ENCODE measurements at regions not wholly inside any gene's neighbourhood (a gene's known extent, or its start where the extent isn't known, plus 50 kb on each side); places are given as distances from the start of the nearest gene placed in this dataset.
"Not testable (repeated sequence)": the region's sequence is repeated elsewhere in the genome, so short reads cannot be mapped to it uniquely, and the experiment has no call there.

GRCh38 chr16:16937576-16937975 is 533.2 kb downstream of the XYLT1 start:
- DNase-seq (ENCODE audit: low read depth, low spot score), result no peak

GRCh38 chr16:16938009-16938408 is 532.8 kb downstream of the XYLT1 start:
- no peak for DNase-seq (ENCODE audit: low read depth, low spot score)

DNA sequence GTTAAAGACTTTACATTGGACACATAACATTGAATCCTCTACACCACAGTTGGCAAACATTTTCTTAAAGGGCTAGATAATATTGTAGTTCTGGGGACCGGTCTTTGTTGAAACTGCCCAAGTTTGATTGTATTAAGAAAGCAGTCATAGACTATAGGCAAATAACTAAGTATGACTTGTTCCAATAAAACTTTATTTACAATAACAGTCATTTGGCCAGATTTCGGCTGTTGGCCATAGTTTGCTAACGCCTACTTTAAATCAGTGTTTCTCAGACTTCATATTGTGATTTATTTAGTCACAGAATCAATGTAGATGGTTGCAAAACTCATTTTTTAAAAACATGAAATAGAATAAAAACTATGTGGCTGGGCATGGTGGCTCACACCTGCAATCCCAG is 531.8 kb downstream of the XYLT1 start:
- DNase-seq (ENCODE audit: low read depth, low spot score), result no peak

DNA sequence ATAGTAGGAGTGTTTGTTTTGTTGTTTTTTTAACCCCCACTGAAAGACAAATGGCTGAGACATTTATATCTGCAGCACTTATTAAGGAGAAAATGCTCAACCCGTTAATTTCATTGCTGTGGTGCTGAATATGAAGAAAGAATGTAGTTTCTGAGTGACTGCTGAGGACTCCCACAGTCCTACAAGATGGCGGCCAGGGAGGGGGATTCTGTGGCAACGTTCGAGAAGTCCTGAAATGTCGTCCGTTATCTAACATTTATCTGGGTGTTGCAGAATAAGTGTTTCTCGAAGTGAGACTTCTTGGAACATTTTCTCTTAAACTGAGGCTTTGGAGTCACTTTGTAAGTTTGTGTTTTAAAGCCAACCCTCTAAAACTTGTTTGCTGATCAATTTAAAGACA is 530.4 kb downstream of the XYLT1 start:
- DNase-seq (ENCODE audit: low read depth, low spot score), result no peak

DNA sequence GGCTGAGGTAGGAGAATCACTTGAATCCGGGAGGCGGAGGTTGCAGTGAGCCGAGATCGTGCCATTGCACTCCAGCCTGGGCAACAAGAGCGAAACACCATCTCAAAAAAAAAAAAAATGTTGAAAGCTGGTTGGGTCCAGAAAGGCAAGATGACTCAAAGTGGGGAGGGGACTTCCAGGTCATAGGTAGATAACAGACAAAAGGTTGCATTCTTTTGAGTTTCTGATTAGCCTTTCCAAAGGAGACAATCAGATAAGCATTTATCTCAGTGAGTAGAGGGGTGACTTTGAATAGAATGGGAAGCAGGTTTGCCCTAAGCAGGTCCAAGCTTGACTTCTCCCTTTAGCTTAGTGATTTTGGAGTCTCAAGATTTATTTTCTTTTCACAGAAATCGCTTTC is 527.9 kb downstream of the XYLT1 start:
- DNase-seq (ENCODE audit: low read depth, low spot score), result not testable (repeated sequence)

DNA sequence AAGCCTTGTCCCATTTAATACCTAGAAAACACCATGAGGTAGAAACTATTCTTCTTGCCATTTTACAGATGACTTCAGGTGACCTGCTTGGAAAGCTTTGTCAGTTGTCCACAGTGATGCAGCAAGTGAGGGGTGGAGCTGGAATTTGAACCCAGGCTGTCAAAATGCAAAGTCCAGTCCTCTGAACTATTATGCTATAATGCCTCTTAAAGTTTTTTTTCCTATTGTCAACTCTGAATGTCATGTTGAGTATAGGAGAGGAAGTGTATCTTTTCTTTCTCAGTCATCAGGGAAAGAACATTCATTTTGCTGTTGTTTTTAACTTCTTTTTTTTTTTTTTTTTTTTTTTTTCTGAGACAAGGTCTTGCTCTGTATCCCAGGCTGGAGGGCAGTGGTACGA is 525.6 kb downstream of the XYLT1 start:
- DNase-seq (ENCODE audit: low read depth, low spot score), result no peak

GRCh38 chr16:16956376-16956775 is 514.4 kb downstream of the XYLT1 start:
- DNase-seq (ENCODE audit: low read depth, low spot score), result no peak

DNA sequence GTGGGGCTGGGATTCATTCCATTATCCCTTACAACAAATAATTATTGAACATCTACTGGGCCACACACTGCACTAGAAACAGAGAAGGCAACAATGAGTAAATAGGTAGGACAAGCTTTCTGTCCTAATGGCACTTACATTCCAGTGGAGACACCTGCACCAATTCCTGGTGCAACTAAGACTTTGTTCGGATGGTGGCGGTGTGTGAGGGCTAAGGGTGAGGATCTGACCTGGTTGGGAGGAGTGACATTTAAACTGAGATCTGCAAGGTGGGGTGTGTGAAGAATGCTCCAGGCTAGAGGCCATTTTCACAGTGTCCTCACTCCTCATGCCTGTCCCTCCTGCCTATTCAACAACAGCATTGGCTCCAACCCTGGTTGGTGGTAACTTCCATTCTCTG is 510.0 kb downstream of the XYLT1 start:
- DNase-seq (ENCODE audit: low read depth, low spot score), result no peak

- DNase-seq (ENCODE audit: low read depth, low spot score), result no peak
These were observed 504.3 kb downstream of the XYLT1 start for GRCh38 chr16:16966439-16966838.

DNA sequence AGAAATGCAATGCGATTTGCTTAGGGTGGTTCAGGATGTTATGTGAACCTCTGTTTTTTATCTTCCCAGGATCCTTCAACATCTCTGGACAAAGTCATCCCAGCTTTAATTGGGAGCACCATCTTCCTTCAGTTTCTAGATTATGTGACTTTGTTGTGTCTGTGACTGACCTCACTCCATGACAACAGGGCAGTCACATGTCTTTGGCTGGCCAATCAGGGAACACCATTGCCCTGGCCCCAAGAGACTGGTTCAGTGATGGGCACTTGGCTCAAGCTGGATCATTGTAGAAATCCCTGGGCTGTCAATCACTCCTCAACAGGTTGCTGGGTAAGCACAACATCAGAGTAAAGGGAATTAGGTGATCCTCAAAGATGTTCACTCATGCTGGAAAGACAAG is 499.7 kb downstream of the XYLT1 start:
- DNase-seq (ENCODE audit: low read depth, low spot score), result no peak

DNA sequence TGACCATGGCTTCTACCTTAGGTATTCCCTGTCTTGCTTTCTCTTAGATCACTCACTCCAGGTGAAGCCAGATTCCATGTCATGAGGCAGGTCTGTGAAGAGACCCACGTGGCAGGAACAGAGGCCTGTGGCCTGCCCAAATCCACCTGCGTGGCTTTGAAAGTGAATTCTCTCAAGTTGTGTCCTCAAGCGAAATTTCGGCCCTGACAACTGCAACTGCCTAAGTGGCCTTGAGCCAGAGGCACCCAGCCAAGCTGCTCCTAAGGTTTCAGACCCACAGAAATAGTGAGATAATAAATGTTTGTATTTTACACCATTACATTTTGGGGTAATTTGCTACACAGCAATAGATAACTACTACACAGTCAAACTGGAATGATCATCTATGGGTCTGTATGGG is 497.9 kb downstream of the XYLT1 start:
- no peak for DNase-seq (ENCODE audit: low read depth, low spot score)

- no peak for DNase-seq (ENCODE audit: low read depth, low spot score)
These were observed 496.8 kb downstream of the XYLT1 start for GRCh38 chr16:16973707-16974591.

- DNase-seq (ENCODE audit: low read depth, low spot score), result no peak
These were observed 488.1 kb downstream of the XYLT1 start for GRCh38 chr16:16982614-16983013.

DNA sequence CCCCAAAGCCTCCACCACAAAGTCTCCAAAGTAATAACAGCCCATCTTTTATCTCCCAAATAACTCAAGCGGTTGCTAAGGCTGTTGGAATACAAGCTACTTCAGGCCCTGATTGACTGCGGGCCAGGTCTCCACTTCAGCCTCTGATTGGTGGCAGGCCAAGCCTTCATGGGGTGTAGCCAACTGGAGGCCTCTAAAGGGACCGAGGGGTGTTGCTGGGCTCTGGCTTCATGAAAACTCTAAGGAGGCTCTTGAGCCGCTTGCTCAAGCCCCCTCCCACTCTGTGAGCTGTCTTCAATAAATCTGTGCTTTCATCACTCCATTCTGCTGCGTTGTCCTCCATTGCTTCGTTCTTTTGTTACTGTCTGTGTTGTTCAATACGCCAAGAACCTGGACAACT is 487.2 kb downstream of the XYLT1 start:
- no peak for DNase-seq (ENCODE audit: low read depth, low spot score)

- DNase-seq (ENCODE audit: low read depth, low spot score), result not testable (repeated sequence)
These were observed 486.7 kb downstream of the XYLT1 start for GRCh38 chr16:16984091-16984490.

DNA sequence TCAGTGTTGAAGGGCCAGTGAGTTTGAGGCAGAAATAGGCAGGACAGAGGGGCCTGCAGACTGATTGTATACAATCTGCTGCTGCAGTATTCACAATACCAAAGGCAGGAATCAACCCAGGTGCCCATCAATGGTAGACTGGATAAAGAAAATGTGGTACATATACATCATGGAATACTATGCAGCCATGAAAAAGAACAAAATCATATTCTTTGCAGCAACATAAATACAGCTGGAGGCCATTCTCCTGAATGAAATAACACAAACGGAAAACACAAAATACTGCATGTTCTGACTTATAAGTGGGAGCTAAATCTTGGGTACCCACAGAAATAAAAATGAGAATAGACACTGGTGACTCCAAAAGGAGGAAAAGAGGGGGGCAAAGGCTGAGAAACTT is 485.1 kb downstream of the XYLT1 start:
- no peak for DNase-seq (ENCODE audit: low read depth, low spot score)

DNA sequence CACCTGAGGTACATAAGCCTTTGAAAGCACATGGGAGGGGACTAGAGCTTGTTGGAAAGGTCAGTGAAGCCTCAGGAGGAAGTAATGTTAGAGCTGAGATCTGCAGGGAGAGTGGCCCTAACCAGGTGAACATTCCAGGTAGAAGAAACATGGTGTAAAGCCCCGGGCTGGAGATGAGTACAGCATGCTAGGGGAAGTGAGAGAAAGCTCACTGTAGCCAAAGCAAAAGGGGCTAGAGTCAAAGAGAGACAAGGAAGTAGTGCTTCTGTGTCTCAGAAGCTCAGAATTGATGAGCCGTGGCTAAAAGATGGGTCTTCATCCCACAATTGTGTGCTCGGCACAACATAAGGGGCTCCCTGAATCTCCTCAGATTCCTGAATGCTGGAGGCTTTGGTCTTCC is 481.8 kb downstream of the XYLT1 start:
- no peak for DNase-seq (ENCODE audit: low read depth, low spot score)

GRCh38 chr16:16989368-16989767 is 481.4 kb downstream of the XYLT1 start:
- DNase-seq (ENCODE audit: low read depth, low spot score), result no peak

GRCh38 chr16:16991711-16992110 is 479.0 kb downstream of the XYLT1 start:
- no peak for DNase-seq (ENCODE audit: low read depth, low spot score)

DNA sequence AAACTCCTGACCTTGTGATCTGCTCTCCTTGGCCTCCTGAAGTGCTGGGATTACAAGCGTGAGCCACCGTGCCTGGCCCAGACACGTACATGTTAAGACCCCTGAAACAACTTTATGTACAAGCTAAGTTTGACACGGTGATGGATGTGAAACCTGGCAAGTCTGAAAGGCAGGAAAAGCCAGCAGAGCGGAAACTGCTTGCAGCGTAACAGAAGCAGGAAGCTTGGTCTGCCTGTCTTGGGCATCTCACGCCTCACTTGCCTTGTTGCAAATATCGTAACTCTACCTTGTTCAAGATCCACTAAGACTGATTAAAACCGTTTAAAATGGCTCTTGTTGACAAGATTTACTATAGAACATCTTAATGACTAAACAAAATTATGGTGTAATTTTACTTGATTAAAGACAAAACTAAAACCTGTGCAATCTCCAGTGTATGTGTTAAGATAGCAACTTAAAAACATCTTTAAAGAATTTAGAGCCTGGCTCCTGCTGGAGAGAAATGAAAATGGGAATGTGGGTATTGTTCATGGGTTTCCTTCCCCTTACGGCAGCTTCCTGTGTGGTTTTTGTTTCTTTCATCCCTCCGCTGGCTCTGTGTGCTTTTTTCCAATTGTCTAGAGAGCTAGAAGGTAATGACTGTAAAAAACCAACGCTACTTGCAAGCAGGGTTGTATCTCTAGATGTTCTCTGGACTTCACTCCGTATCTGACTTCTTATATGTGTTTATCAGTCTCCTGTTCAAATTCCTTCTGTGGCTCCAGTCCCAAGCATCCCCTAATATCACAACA is 477.6 kb downstream of the XYLT1 start:
- no peak for DNase-seq (ENCODE audit: low read depth, low spot score)

DNA sequence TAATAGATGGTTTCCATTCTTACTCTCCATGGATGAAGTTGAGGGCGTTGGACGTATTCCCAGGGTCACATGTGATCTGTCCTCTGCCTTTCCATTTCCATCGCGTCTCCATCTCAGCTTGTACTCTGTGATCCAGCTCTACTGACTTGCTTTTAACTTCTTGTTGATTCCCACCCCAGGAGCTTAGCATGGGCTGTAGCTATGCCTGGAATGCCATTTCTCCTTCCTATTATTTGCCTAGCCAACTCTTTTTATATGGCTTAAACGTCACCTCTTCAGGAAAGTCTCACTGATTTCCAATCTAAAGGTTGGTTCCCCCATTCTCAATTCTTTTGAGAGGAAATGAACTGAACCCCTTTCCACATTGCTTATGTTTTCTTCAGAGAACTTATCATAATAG is 475.9 kb downstream of the XYLT1 start:
- no peak for DNase-seq (ENCODE audit: low read depth, low spot score)

DNA sequence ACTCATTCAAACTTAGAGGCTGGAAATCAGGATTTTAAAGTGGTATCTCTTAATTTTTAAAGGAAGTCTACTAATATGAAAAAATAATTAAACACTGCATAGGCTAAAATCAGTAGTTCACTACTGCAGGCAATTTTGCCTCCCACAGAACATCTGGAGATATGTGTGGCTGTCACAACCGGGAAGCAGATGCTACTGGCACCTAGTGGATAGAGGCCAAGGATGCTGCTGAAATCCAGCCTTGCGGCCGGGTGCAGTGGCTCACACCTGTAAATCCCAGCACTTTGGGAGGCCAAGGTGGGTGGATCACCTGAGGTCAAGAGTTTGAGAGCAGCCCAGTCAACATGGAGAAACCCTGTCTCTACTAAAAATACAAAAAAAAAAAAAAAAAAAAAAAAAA is 473.9 kb downstream of the XYLT1 start:
- no peak for DNase-seq (ENCODE audit: low read depth, low spot score)

DNA sequence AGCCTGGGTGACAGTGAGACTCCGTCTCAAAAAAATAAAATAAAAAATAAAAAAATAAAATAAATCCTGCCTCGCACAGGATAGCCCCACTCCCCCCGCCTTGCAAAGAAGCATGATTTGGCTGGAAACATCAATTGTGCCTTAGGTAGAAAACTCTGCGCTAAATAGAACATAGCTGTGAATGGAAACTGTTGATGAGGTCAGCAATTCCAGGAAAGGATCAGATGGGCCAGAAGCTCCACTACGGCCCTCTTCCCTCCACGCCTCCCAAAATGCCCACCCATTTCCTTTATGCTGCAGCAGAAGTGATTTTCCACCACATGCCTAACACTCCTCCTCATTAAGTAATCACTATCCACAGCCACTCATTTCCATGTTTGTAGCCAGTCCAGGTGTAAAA is 473.4 kb downstream of the XYLT1 start:
- no peak for DNase-seq (ENCODE audit: low read depth, low spot score)
